ENCODE measurements at regions not wholly inside any gene's neighbourhood (a gene's known extent, or its start where the extent isn't known, plus 50 kb on each side); places are given as distances from the start of the nearest gene placed in this dataset.

GRCh38 chr5:9864791-9865190 lies 234.6 kb upstream of the TAS2R1 start:
- DNase-seq (no peak), ATAC-seq (replicated peaks in 1 of 2) (no peak)
- Mint-ChIP-seq H3K9me3 (peaks cover 16 to 19% of the 10 kb centered on the region in 2 donors), H3K27me3 (ENCODE audit: low read depth) (no peaks in the 10 kb centered on the region), H3K4me3 (no peak overlapping the region), H3K4me1 (ENCODE audit: low read depth) (no peaks in the 10 kb centered on the region), H3K27ac (no peak overlapping the region), H3K36me3 (ENCODE audit: insufficient read depth in 2 of 2) (peaks cover 11 to 21% of the 10 kb centered on the region in 2 donors)

- Mint-ChIP-seq H3K4me3 (no peak overlapping the region), H3K27me3 (ENCODE audit: low read depth) (no peaks in the 10 kb centered on the region), H3K36me3 (ENCODE audit: insufficient read depth in 2 of 2) (peaks cover 11 to 19% of the 10 kb centered on the region in 2 donors), H3K4me1 (ENCODE audit: low read depth) (no peaks in the 10 kb centered on the region), H3K27ac (no peak overlapping the region), H3K9me3 (peaks cover 11 to 19% of the 10 kb centered on the region in 2 donors)
- DNase-seq (no peak), ATAC-seq (replicated peaks in 1 of 2) (no peak)
These were observed 233.3 kb upstream of the TAS2R1 start for GRCh38 chr5:9863486-9863885.

GRCh38 chr5:9861666-9862256 lies 231.6 kb upstream of the TAS2R1 start:
- ATAC-seq (replicated peaks in 1 of 2): no peak
- peaks cover 11 to 17% of the 10 kb centered on the region in 2 donors for H3K9me3 Mint-ChIP-seq
- no peaks in the 10 kb centered on the region for H3K27me3 Mint-ChIP-seq (ENCODE audit: low read depth)
- no peak overlapping the region for H3K27ac Mint-ChIP-seq
- no peak for DNase-seq
- no peak overlapping the region for H3K4me3 Mint-ChIP-seq
- H3K4me1 Mint-ChIP-seq (ENCODE audit: low read depth): no peaks in the 10 kb centered on the region
- peaks cover 10 to 17% of the 10 kb centered on the region in 2 donors for H3K36me3 Mint-ChIP-seq (ENCODE audit: insufficient read depth in 2 of 2)

GRCh38 chr5:9859808-9860207 lies 229.7 kb upstream of the TAS2R1 start:
- DNase-seq (no peak), ATAC-seq (replicated peaks in 1 of 2) (no peak)
- H3K4me3 Mint-ChIP-seq: no peak overlapping the region
- H3K27me3 Mint-ChIP-seq (ENCODE audit: low read depth): no peaks in the 10 kb centered on the region
- no peaks in the 10 kb centered on the region for H3K4me1 Mint-ChIP-seq (ENCODE audit: low read depth)
- peaks cover 0 to 8% of the 10 kb centered on the region in 2 donors for H3K9me3 Mint-ChIP-seq
- no peak overlapping the region for H3K27ac Mint-ChIP-seq
- H3K36me3 Mint-ChIP-seq (ENCODE audit: insufficient read depth in 2 of 2): peaks cover 3% of the 10 kb centered on the region in 2 donors

DNA sequence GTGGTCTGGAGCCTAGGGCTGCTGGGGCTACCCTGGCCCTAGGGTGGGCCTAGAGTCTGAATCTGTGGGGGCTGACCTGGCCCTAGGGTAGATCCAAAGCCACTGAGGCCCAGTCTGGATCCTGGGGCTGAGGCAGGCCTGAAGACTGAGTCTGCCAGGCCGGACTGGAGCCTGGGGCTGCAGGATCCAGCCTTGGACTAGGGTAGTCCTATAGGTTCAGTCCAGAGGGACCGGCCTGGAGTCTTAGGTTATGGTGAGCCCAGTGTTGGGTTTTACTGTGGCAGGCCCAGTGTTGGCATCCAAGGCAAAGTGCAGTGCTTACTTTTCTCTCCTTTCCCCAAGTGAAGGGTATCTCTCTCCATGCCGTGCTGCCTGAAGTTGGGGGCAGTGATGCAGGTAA lies 227.9 kb upstream of the TAS2R1 start:
- ATAC-seq (replicated peaks in 1 of 2) (no peak), DNase-seq (no peak)
- H3K27ac Mint-ChIP-seq: no peak overlapping the region
- no peaks in the 10 kb centered on the region for H3K4me1 Mint-ChIP-seq (ENCODE audit: low read depth)
- no peaks in the 10 kb centered on the region for H3K36me3 Mint-ChIP-seq (ENCODE audit: insufficient read depth in 2 of 2)
- H3K27me3 Mint-ChIP-seq (ENCODE audit: low read depth): no peaks in the 10 kb centered on the region
- no peak overlapping the region for H3K4me3 Mint-ChIP-seq
- H3K9me3 Mint-ChIP-seq: peaks cover 2 to 8% of the 10 kb centered on the region in 2 donors

GRCh38 chr5:9853309-9853708 lies 223.2 kb upstream of the TAS2R1 start:
- no peaks in the 10 kb centered on the region for H3K36me3 Mint-ChIP-seq (ENCODE audit: insufficient read depth in 2 of 2)
- no peak overlapping the region for H3K27ac Mint-ChIP-seq
- H3K27me3 Mint-ChIP-seq (ENCODE audit: low read depth): no peaks in the 10 kb centered on the region
- no peak overlapping the region for H3K4me3 Mint-ChIP-seq
- H3K4me1 Mint-ChIP-seq (ENCODE audit: low read depth): no peaks in the 10 kb centered on the region
- ATAC-seq (replicated peaks in 1 of 2): no peak
- H3K9me3 Mint-ChIP-seq: peaks cover 2 to 10% of the 10 kb centered on the region in 2 donors
- no peak for DNase-seq

GRCh38 chr5:9852671-9853070 lies 222.5 kb upstream of the TAS2R1 start:
- Mint-ChIP-seq H3K27me3 (ENCODE audit: low read depth) (no peaks in the 10 kb centered on the region), H3K4me3 (no peak overlapping the region), H3K36me3 (ENCODE audit: insufficient read depth in 2 of 2) (no peaks in the 10 kb centered on the region), H3K4me1 (ENCODE audit: low read depth) (no peaks in the 10 kb centered on the region), H3K27ac (no peak overlapping the region), H3K9me3 (peaks cover 2 to 10% of the 10 kb centered on the region in 2 donors)
- ATAC-seq (replicated peaks in 1 of 2) (no peak), DNase-seq (no peak)

DNA sequence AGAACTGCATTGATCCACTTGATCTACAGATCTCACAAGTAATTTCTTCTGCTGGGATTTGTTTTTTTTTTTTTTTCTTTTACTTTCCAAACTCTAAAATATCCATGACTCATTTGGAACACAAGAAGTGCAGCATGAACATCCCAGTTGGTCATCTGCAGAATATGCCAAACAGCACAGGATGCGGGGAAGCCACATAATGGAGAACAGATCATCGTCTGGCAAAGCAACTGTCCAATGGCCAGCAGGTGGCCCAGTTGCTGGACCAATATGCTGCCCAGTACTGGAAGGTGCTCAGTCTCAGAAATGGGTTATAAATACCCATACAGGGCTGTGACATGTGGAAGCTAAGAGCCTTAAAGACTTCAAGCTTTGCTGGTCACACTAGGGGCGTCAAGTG lies 221.3 kb upstream of the TAS2R1 start:
- H3K27ac Mint-ChIP-seq: no peak overlapping the region
- peaks cover 3 to 7% of the 10 kb centered on the region in 2 donors for H3K9me3 Mint-ChIP-seq
- no peaks in the 10 kb centered on the region for H3K36me3 Mint-ChIP-seq (ENCODE audit: insufficient read depth in 2 of 2)
- H3K27me3 Mint-ChIP-seq (ENCODE audit: low read depth): no peaks in the 10 kb centered on the region
- H3K4me3 Mint-ChIP-seq: no peak overlapping the region
- no peaks in the 10 kb centered on the region for H3K4me1 Mint-ChIP-seq (ENCODE audit: low read depth)
- ATAC-seq (replicated peaks in 1 of 2) (no peak), DNase-seq (no peak)

DNA sequence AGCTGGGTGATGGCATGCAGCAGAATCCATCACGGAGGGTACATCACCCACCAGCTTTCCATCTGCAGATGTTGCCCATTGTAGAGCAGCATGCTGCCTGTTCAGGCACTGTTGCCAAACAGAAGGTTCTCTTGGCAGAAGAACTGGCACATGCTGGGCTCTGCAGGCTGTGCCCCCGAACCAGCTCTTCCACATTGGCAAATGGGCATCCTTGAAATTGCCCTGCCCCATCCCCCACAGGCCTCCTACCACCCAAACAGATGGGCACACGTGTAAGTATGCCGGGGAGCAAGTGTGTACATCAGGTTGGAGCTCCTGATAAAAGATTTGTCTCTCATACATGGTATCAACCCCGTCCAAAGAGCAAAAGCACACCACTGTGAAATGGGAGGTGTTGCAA lies 220.3 kb upstream of the TAS2R1 start:
- H3K36me3 Mint-ChIP-seq (ENCODE audit: insufficient read depth in 2 of 2): no peaks in the 10 kb centered on the region
- DNase-seq: no peak
- no peak overlapping the region for H3K4me3 Mint-ChIP-seq
- H3K27ac Mint-ChIP-seq: no peak overlapping the region
- ATAC-seq (replicated peaks in 1 of 2): no peak
- H3K27me3 Mint-ChIP-seq (ENCODE audit: low read depth): no peaks in the 10 kb centered on the region
- H3K4me1 Mint-ChIP-seq (ENCODE audit: low read depth): no peaks in the 10 kb centered on the region
- peaks cover 4 to 6% of the 10 kb centered on the region in 2 donors for H3K9me3 Mint-ChIP-seq

DNA sequence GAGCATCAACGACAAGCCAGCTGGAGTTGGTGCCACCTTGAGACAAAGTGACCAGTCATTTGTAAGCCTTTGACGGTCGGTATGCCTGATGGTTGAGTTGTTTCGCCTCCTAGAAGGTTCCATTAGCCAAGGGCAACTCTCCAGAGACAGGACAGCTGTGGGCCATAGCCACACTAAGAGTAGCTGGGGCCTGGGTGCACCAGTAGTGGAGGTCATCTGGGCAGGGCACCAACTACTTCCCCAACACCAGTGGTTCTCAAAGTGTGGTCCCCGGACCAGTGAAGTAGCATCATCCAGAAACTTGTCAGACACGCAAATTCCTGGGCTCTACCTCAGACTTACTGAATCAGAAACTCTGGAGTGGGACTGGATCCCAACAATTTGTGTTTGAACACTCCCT lies 217.5 kb upstream of the TAS2R1 start:
- Mint-ChIP-seq H3K4me1 (ENCODE audit: low read depth) (no peaks in the 10 kb centered on the region), H3K9me3 (peaks cover 2 to 8% of the 10 kb centered on the region in 2 donors), H3K27me3 (ENCODE audit: low read depth) (no peaks in the 10 kb centered on the region), H3K27ac (no peak overlapping the region), H3K36me3 (ENCODE audit: insufficient read depth in 2 of 2) (peaks cover 0 to 3% of the 10 kb centered on the region in 2 donors), H3K4me3 (no peak overlapping the region)
- ATAC-seq (replicated peaks in 1 of 2): no peak
- DNase-seq: no peak

DNA sequence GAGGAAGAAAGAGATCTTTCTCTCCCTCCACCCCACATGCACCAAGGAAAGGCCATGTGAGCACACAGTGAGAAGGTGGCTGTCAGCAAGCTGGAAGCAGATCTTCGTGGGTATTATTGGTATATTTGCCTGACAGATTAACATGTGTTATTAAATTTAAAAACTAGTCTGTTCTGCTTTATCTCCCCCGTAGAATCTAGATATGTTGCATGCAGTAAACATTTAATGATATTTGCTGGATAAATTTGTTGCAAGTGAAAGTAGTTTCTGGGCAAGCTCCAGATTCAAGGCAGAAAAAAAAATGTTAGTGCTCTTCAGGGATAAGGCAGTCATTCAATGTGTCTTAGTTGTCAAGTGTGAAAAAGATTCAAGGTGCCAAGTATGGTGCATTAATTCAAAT lies 215.0 kb upstream of the TAS2R1 start:
- Mint-ChIP-seq H3K4me1 (ENCODE audit: low read depth) (no peaks in the 10 kb centered on the region), H3K27me3 (ENCODE audit: low read depth) (no peaks in the 10 kb centered on the region), H3K27ac (no peak overlapping the region), H3K4me3 (no peak overlapping the region), H3K36me3 (ENCODE audit: insufficient read depth in 2 of 2) (peaks cover 0 to 3% of the 10 kb centered on the region in 2 donors), H3K9me3 (peaks cover 7 to 9% of the 10 kb centered on the region in 2 donors)
- ATAC-seq (replicated peaks in 1 of 2) (no peak), DNase-seq (no peak)

DNA sequence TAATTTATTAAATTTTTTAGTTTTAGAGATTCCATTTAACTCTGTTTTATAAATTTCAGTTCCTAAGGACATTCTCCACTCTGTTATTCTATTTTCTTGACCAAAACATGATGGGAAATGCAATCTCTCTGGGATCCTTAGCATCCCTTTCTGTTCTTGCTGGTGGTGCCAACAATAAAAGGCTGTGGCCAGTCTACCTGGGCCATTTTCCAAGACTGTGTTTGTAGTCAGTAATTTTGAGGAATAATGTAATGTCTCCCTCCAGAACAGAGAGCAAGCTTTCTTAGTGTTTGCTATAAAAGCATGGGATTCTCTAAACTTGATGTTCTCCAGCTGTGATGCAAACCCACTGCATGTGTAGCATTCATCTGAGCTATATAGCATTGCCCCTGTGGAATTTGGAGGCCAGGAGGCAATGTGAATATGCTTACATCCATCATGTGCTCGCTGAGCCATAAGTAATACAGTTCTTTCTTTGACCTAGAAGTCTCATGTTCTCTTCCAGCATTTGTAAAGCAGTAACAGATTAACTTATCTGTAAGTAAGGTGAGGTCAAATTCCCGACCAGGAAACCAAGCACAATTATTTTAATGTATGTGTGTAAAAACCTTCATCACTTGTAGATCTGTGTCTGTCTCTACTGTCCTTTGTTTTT lies 211.5 kb upstream of the TAS2R1 start:
- Mint-ChIP-seq H3K9me3 (peaks cover 7 to 10% of the 10 kb centered on the region in 2 donors), H3K4me1 (ENCODE audit: low read depth) (no peaks in the 10 kb centered on the region), H3K27me3 (ENCODE audit: low read depth) (no peaks in the 10 kb centered on the region), H3K36me3 (ENCODE audit: insufficient read depth in 2 of 2) (peaks cover 0 to 3% of the 10 kb centered on the region in 2 donors), H3K4me3 (no peak overlapping the region), H3K27ac (no peak overlapping the region)
- ATAC-seq (replicated peaks in 1 of 2): no peak
- DNase-seq: no peak

DNA sequence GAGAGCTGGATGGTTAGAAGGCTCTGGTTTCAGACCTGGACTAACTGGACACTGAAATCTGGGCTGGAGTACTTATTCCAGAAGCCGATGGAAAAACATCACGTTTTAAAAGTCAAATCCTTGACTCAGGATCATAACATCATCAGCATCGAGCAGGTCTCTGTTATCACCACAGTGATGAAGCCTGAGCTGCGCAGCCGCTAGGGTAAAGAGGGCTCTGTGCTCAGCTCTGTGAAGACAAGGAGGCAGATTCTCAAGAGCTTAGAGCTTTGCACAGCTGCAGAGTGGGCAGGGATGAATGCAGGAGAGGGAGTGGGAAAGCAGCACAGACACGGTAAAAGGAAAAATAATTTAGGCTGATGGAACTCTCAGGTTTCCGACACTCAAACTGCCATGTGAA lies 208.8 kb upstream of the TAS2R1 start:
- Mint-ChIP-seq H3K9me3 (peaks cover 5 to 7% of the 10 kb centered on the region in 2 donors), H3K36me3 (ENCODE audit: insufficient read depth in 2 of 2) (peaks cover 0 to 3% of the 10 kb centered on the region in 2 donors), H3K4me3 (no peak overlapping the region), H3K27ac (no peak overlapping the region), H3K4me1 (ENCODE audit: low read depth) (no peaks in the 10 kb centered on the region), H3K27me3 (ENCODE audit: low read depth) (no peaks in the 10 kb centered on the region)
- DNase-seq (no peak), ATAC-seq (replicated peaks in 1 of 2) (no peak)

Measured in activated T-cell treated with anti-CD3 and anti-CD28 coated beads, Interleukin-2, amount 50 U/mL, for 72 hours (primary cell).